Immature natural killer cell (primary cell): ENCODE measurements at regions not wholly inside any gene's neighbourhood (a gene's known extent, or its start where the extent isn't known, plus 50 kb on each side); places are given as distances from the start of the nearest gene placed in this dataset.

ENCODE experiments used
- DNase-seq, 3 donors: peaks; one replicate each; pipeline ENCODE4 v3.0.0; 2022; ENCODE audit warnings: mixed read lengths in 1 of 3
- H3K27ac Mint-ChIP-seq, 6 donors: one replicate each; pipeline ENCODE4 v1.8.0; 2020; ENCODE audit warnings: mixed read lengths in 6 of 6, mild to moderate bottlenecking in 5 of 6, inconsistent platforms in 4 of 6, moderate library complexity in 3 of 6
- H3K27me3 Mint-ChIP-seq, 3 donors: one replicate each; pipeline ENCODE4 v1.8.0; 2020 to 2021; ENCODE audit warnings: low read depth in 3 of 3, mild to moderate bottlenecking in 3 of 3, mixed read lengths in 3 of 3, moderate library complexity in 3 of 3, inconsistent platforms in 1 of 3
- H3K36me3 Mint-ChIP-seq, 3 donors: one replicate each; pipeline ENCODE4 v1.8.0; 2020; ENCODE audit warnings: mixed read lengths in 3 of 3, inconsistent platforms in 2 of 3, mild to moderate bottlenecking in 2 of 3
- H3K4me1 Mint-ChIP-seq, 2 donors: one replicate each; pipeline ENCODE4 v1.8.0; 2020; ENCODE audit warnings: inconsistent platforms in 2 of 2, mild to moderate bottlenecking in 2 of 2, mixed read lengths in 2 of 2, moderate library complexity in 1 of 2
- H3K4me3 Mint-ChIP-seq, 5 donors: one replicate each; pipeline ENCODE4 v1.8.0; 2020; ENCODE audit warnings: mild to moderate bottlenecking in 5 of 5, mixed read lengths in 5 of 5, inconsistent platforms in 3 of 5, moderate library complexity in 3 of 5
- H3K9me3 Mint-ChIP-seq, 6 donors: one replicate each; pipeline ENCODE4 v1.8.0; 2020; ENCODE audit warnings: mild to moderate bottlenecking in 6 of 6, mixed read lengths in 6 of 6, inconsistent platforms in 4 of 6, moderate library complexity in 3 of 6

DNA sequence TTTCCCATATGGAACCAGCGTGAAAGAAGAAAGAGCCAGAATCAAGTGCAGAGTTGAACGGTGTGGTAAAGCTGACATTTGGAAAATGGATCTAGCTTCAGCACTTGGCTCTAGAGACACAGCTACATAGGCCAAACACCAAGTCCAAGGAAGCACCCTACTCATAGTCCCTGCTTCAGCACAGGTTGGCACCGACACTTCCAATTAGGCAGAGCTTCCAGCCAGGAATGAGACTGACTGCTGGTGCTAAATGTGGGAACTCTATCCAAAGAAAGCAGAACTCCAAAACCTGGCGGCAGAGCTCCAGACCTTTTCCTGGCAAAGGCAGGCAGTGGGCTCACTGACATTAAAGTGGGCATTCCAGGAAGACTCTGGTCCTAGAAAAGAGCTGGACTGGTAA lies 125.4 kb upstream of the CTNNA2 start:
- Mint-ChIP-seq H3K27ac (no peak overlapping the region), H3K4me1 (no peaks in the 10 kb centered on the region), H3K9me3 (peaks cover 11 to 57% (median 19%) of the 10 kb centered on the region in 6 donors), H3K27me3 (peaks cover 0 to 4% (median 0%) of the 10 kb centered on the region in 3 donors), H3K4me3 (no peak overlapping the region), H3K36me3 (peaks cover 0 to 3% (median 0%) of the 10 kb centered on the region in 3 donors)
- DNase-seq: no peak

- Mint-ChIP-seq H3K36me3 (peaks cover 0 to 3% (median 0%) of the 10 kb centered on the region in 3 donors), H3K9me3 (peaks cover 11 to 57% (median 25%) of the 10 kb centered on the region in 6 donors), H3K4me3 (no peak overlapping the region), H3K27ac (no peak overlapping the region), H3K27me3 (peaks cover 0 to 4% (median 1%) of the 10 kb centered on the region in 3 donors), H3K4me1 (no peaks in the 10 kb centered on the region)
- DNase-seq: no peak
Measured at GRCh38 chr2:79383681-79384080, 129.2 kb upstream of the CTNNA2 start.

GRCh38 chr2:79375817-79376216 lies 137.0 kb upstream of the CTNNA2 start:
- peaks cover 0 to under 1% (median 0%) of the 10 kb centered on the region in 3 donors for H3K27me3 Mint-ChIP-seq
- H3K4me3 Mint-ChIP-seq: no peak overlapping the region
- no peak overlapping the region for H3K27ac Mint-ChIP-seq
- H3K36me3 Mint-ChIP-seq: no peaks in the 10 kb centered on the region
- H3K9me3 Mint-ChIP-seq: peaks cover 3 to 39% (median 22%) of the 10 kb centered on the region in 6 donors
- no peak for DNase-seq
- H3K4me1 Mint-ChIP-seq: no peaks in the 10 kb centered on the region

DNA sequence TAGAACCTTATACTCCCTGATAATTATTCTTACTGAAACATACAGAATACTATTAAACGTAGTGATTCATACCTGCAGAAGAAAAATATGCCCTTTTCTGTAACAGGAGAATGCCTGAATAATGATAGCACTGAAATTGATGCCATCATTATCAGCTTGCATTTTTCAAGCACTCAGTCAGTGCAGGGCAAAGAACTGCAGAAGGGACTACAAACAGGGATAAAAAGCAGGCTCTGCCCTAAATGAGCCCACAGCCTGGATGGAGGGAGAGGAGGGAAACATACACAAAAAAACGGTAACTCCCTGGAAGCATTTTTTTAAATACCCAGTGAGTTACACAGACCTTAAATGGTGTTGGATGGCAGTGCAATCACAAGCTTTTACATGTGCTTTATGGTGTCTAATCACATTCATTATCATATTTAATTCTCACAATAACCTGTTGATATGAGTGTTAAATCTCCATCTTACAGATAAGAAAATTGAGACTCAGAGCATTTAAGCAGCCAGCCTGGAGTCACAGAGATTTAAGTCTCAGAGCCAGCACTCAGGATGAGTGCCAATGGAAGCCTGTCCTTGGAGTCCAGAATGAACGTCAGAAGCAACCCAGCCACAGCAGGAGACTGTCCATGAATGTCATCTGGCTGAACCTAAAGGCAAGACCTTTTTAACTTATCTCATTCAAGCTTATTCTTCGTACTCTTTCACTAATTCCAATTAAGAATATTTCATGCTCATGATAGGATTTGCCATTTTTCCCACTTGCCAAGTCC lies 139.3 kb upstream of the CTNNA2 start:
- H3K36me3 Mint-ChIP-seq: peaks cover 0 to 4% (median 0%) of the 10 kb centered on the region in 3 donors
- no peak for DNase-seq
- peaks cover 3 to 42% (median 17%) of the 10 kb centered on the region in 6 donors for H3K9me3 Mint-ChIP-seq
- H3K4me3 Mint-ChIP-seq: no peak overlapping the region
- no peaks in the 10 kb centered on the region for H3K4me1 Mint-ChIP-seq
- H3K27ac Mint-ChIP-seq: no peak overlapping the region
- H3K27me3 Mint-ChIP-seq: peaks cover 0 to 3% (median 0%) of the 10 kb centered on the region in 3 donors

- Mint-ChIP-seq H3K4me3 (no peak overlapping the region), H3K4me1 (no peaks in the 10 kb centered on the region), H3K27ac (no peak overlapping the region), H3K27me3 (peaks cover 0 to 4% (median 0%) of the 10 kb centered on the region in 3 donors), H3K36me3 (peaks cover 0 to 4% (median 0%) of the 10 kb centered on the region in 3 donors), H3K9me3 (peaks cover 3 to 46% (median 19%) of the 10 kb centered on the region in 6 donors)
- DNase-seq: no peak
Measured at GRCh38 chr2:79370976-79371538, 141.8 kb upstream of the CTNNA2 start.

DNA sequence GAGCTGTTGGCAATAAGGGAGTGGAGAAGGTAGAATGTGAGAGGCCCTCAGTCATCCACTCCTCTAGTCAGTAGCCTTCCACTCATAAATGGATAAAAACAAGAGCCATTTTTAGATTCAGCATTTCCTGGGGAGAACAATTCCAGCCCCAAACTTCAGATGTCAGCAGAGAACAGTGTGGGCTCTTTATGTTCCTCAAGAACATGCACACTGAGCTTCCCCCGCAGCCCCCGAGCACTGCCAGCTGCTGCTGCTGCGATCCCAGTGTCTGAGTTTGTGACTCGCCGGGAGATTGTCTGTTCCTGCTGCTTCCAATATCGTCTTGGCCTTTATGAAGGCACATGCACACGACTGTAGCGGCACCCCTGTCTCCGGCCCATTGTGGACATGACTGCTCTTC lies 143.7 kb upstream of the CTNNA2 start:
- DNase-seq: no peak
- no peak overlapping the region for H3K27ac Mint-ChIP-seq
- H3K4me3 Mint-ChIP-seq: no peak overlapping the region
- peaks cover 0 to 36% (median 16%) of the 10 kb centered on the region in 6 donors for H3K9me3 Mint-ChIP-seq
- no peaks in the 10 kb centered on the region for H3K4me1 Mint-ChIP-seq
- H3K27me3 Mint-ChIP-seq: peaks cover 0 to 4% (median 0%) of the 10 kb centered on the region in 3 donors
- H3K36me3 Mint-ChIP-seq: peaks cover 0 to 4% (median 0%) of the 10 kb centered on the region in 3 donors

- peaks cover 0 to 4% (median 0%) of the 10 kb centered on the region in 3 donors for H3K27me3 Mint-ChIP-seq
- no peaks in the 10 kb centered on the region for H3K4me1 Mint-ChIP-seq
- peaks cover 0 to 4% (median 0%) of the 10 kb centered on the region in 3 donors for H3K36me3 Mint-ChIP-seq
- H3K9me3 Mint-ChIP-seq: peaks cover 3 to 43% (median 17%) of the 10 kb centered on the region in 6 donors
- DNase-seq: no peak
- no peak overlapping the region for H3K27ac Mint-ChIP-seq
- no peak overlapping the region for H3K4me3 Mint-ChIP-seq
Measured at GRCh38 chr2:79368116-79368630, 144.7 kb upstream of the CTNNA2 start.

- Mint-ChIP-seq H3K27ac (no peak overlapping the region), H3K4me3 (no peak overlapping the region), H3K4me1 (no peaks in the 10 kb centered on the region), H3K9me3 (peaks cover 2 to 64% (median 17%) of the 10 kb centered on the region in 6 donors), H3K36me3 (no peaks in the 10 kb centered on the region), H3K27me3 (no peaks in the 10 kb centered on the region)
- no peak for DNase-seq
Measured at GRCh38 chr2:79359419-79359818, 153.4 kb upstream of the CTNNA2 start.

- H3K36me3 Mint-ChIP-seq: no peaks in the 10 kb centered on the region
- H3K9me3 Mint-ChIP-seq: peaks cover 14 to 70% (median 37%) of the 10 kb centered on the region in 6 donors
- H3K27ac Mint-ChIP-seq: no peak overlapping the region
- no peaks in the 10 kb centered on the region for H3K4me1 Mint-ChIP-seq
- H3K4me3 Mint-ChIP-seq: no peak overlapping the region
- no peak for DNase-seq
- H3K27me3 Mint-ChIP-seq: peaks cover 0 to 1% (median 0%) of the 10 kb centered on the region in 3 donors
Measured at GRCh38 chr2:79355569-79355968, 157.3 kb upstream of the CTNNA2 start.

GRCh38 chr2:79327460-79327859 lies 167.9 kb upstream of the REG3A start:
- Mint-ChIP-seq H3K36me3 (peaks cover 0 to 3% (median 3%) of the 10 kb centered on the region in 3 donors), H3K4me1 (no peaks in the 10 kb centered on the region), H3K4me3 (no peak overlapping the region), H3K27ac (no peak overlapping the region), H3K27me3 (no peaks in the 10 kb centered on the region), H3K9me3 (peaks cover 8 to 74% (median 33%) of the 10 kb centered on the region in 6 donors)
- DNase-seq: no peak

- H3K9me3 Mint-ChIP-seq: peaks cover 5 to 41% (median 20%) of the 10 kb centered on the region in 6 donors
- H3K36me3 Mint-ChIP-seq: no peaks in the 10 kb centered on the region
- H3K4me1 Mint-ChIP-seq: no peaks in the 10 kb centered on the region
- no peak overlapping the region for H3K27ac Mint-ChIP-seq
- no peak for DNase-seq
- H3K4me3 Mint-ChIP-seq: no peak overlapping the region
- H3K27me3 Mint-ChIP-seq: no peaks in the 10 kb centered on the region
Measured at GRCh38 chr2:79320871-79321270, 161.3 kb upstream of the REG3A start.

DNA sequence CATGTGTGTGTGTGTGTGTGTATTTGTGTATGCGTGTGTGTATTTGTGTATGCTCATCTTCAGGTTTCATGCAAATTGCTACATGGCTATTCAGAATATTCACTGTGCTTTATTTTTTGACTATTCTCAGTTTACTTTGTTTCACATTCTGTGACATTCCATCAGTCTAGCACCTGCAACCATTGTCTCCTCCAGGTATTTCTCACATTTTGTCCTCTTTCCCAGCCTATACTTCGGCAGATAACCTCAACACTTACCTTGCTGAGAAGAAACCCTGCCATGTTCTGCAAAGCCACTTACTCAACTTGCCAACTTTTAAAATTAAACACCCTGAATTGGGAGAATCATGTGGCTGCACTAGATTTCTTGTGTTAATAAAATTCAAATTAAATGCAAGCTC lies 135.4 kb upstream of the REG3A start:
- Mint-ChIP-seq H3K27me3 (peaks cover 2 to 6% (median 3%) of the 10 kb centered on the region in 3 donors), H3K9me3 (peaks cover 11 to 35% (median 24%) of the 10 kb centered on the region in 6 donors), H3K36me3 (peaks cover 0 to 4% (median 0%) of the 10 kb centered on the region in 3 donors), H3K4me1 (no peaks in the 10 kb centered on the region), H3K27ac (no peak overlapping the region), H3K4me3 (no peak overlapping the region)
- no peak for DNase-seq

DNA sequence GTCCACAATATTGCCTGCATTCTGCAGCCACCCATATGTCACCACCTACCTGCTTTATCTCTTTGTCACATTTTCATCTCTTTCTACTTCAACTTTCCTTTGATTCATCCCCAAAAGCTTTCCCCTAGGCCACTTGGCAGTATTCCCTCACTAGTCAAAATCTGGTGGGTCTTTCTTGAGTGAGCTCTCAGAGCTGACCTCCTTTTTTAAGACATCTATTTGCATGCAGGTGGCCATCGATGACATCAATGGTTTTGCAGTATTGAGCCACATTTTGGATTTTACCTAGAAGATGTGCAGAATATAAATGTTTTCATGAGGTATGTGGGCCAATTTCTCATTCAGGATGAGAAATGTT lies 133.4 kb upstream of the REG3A start:
- no peaks in the 10 kb centered on the region for H3K4me1 Mint-ChIP-seq
- peaks cover 9 to 41% (median 28%) of the 10 kb centered on the region in 6 donors for H3K9me3 Mint-ChIP-seq
- H3K27me3 Mint-ChIP-seq: peaks cover 0 to 6% (median 2%) of the 10 kb centered on the region in 3 donors
- DNase-seq: no peak
- H3K27ac Mint-ChIP-seq: no peak overlapping the region
- no peak overlapping the region for H3K4me3 Mint-ChIP-seq
- H3K36me3 Mint-ChIP-seq: peaks cover 3 to 7% (median 4%) of the 10 kb centered on the region in 3 donors
